ENCODE measurements at regions not wholly inside any gene's neighbourhood (a gene's known extent, or its start where the extent isn't known, plus 50 kb on each side); places are given as distances from the start of the nearest gene placed in this dataset.

GRCh38 chr20:17856024-17856564 is 112.5 kb downstream of the SNX5 start:
- TF ChIP-seq, protein P1, sequence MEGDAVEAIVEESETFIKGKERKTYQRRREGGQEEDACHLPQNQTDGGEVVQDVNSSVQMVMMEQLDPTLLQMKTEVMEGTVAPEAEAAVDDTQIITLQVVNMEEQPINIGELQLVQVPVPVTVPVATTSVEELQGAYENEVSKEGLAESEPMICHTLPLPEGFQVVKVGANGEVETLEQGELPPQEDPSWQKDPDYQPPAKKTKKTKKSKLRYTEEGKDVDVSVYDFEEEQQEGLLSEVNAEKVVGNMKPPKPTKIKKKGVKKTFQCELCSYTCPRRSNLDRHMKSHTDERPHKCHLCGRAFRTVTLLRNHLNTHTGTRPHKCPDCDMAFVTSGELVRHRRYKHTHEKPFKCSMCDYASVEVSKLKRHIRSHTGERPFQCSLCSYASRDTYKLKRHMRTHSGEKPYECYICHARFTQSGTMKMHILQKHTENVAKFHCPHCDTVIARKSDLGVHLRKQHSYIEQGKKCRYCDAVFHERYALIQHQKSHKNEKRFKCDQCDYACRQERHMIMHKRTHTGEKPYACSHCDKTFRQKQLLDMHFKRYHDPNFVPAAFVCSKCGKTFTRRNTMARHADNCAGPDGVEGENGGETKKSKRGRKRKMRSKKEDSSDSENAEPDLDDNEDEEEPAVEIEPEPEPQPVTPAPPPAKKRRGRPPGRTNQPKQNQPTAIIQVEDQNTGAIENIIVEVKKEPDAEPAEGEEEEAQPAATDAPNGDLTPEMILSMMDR (conservative IDR thresholded peaks at IDR 0.05; ENCODE audit: low read depth, low read length) = no peak
- no peak for DNase-seq (ENCODE audit: low read depth)
- no peak overlapping the region for H3K4me3 ChIP-seq (ENCODE audit: low read length)

DNA sequence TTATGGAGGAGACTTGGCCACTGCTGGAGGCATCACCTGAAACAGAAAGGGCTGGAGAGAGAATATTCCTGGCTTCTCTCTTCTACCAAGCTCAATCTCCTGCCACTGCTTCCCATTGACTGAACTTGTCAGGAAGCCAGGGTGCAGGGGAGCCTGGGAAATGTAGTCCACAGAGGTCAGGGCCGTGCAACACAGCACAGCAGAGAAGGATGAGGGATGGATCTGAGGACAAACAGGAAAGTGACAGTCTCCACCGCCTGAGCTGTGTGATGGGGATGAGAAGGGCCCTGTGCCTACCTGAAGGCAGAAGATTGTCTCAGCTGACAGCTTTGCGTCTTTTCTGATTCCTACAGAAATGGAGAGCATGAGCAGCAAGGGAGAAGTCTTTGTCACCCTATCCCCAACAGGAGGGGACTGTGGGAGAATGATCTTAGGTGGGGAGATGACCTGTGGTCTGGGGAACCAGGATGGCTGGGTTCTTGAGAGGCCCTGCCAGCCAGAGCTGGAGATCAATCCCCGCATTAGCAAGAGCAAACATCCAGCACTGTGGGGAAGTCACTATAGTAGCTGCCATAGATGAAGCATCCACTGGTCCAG is 114.2 kb downstream of the SNX5 start:
- H3K4me3 ChIP-seq (ENCODE audit: low read length) = no peak overlapping the region
- no peak for DNase-seq (ENCODE audit: low read depth)
- TF ChIP-seq, protein P1 (conservative IDR thresholded peaks at IDR 0.05; ENCODE audit: low read depth, low read length) = no peak

DNA sequence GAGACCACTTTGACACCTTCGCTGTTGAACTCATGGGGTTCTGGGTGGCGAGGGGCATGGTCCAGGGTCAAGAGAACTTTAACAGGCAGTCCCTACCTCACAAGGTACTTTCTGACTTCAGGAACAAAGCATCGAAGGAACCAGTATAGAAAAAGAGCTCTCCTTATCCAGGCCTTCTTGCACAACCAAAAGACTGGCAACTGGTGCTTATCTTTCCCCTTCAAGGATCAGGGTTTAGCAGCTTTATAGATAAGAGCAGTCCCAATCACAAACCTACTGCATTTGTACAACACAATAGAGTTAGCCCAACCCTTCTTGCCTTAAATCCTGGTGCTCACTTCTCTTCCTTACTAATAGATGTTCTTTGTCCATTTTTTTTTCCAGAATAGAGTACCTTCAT is 116.3 kb downstream of the SNX5 start:
- H3K4me3 ChIP-seq (ENCODE audit: low read length) = no peak overlapping the region
- no peak for DNase-seq (ENCODE audit: low read depth)
- TF ChIP-seq, protein P1 (conservative IDR thresholded peaks at IDR 0.05; ENCODE audit: low read depth, low read length) = no peak

- TF ChIP-seq, protein P1 (conservative IDR thresholded peaks at IDR 0.05; ENCODE audit: low read depth, low read length) = no peak
- H3K4me3 ChIP-seq (ENCODE audit: low read length) = no peak overlapping the region
- no peak for DNase-seq (ENCODE audit: low read depth)
Observed at GRCh38 chr20:17850684-17851026, 117.9 kb downstream of the SNX5 start.

- DNase-seq (ENCODE audit: low read depth) = no peak
Observed at GRCh38 chr20:17849901-17850683, 118.5 kb downstream of the SNX5 start.

GRCh38 chr20:17849138-17849900 is 119.3 kb downstream of the SNX5 start:
- no peak overlapping the region for H3K4me3 ChIP-seq (ENCODE audit: low read length)
- TF ChIP-seq, protein P1 (conservative IDR thresholded peaks at IDR 0.05; ENCODE audit: low read depth, low read length) = no peak
- DNase-seq (ENCODE audit: low read depth) = no peak

More at GRCh38 chr20:17849901-17850683, 118.5 kb downstream of the SNX5 start:
- H3K4me3 ChIP-seq (ENCODE audit: low read length) = no peak overlapping the region
- TF ChIP-seq, protein P1 (conservative IDR thresholded peaks at IDR 0.05; ENCODE audit: low read depth, low read length) = no peak

All from retinal pigment epithelial cell (primary cell).